ENCODE measurements at regions not wholly inside any gene's neighbourhood (a gene's known extent, or its start where the extent isn't known, plus 50 kb on each side); places are given as distances from the start of the nearest gene placed in this dataset.

- no peak overlapping the region for H3K4me3 ChIP-seq
- H3K36me3 ChIP-seq, result no peaks in the 10 kb centered on the region
- H3K4me1 ChIP-seq, result no peaks in the 10 kb centered on the region
- no peak overlapping the region for H3K27ac ChIP-seq
- no peak for TF ChIP-seq CTCF (IDR thresholded peaks at IDR 0.05)
- no peaks in the 10 kb centered on the region for H3K9me3 ChIP-seq
- no peaks in the 10 kb centered on the region for H3K27me3 ChIP-seq
- DNase-seq (ENCODE audit: low spot score), result no peak
Measured at GRCh38 chr7:84704380-84704779, 482.5 kb downstream of the SEMA3D start.

- H3K27ac ChIP-seq, result no peak overlapping the region
Measured at GRCh38 chr7:84701524-84702306, 485.1 kb downstream of the SEMA3D start.

GRCh38 chr7:84700563-84701370, 486.1 kb downstream of the SEMA3D start:
- no peaks in the 10 kb centered on the region for H3K27me3 ChIP-seq
- TF ChIP-seq CTCF (IDR thresholded peaks at IDR 0.05), result no peak
- H3K36me3 ChIP-seq, result no peaks in the 10 kb centered on the region
- DNase-seq (ENCODE audit: low spot score), result no peak
- H3K4me1 ChIP-seq, result no peaks in the 10 kb centered on the region
- H3K27ac ChIP-seq, result no peak overlapping the region
- H3K4me3 ChIP-seq, result no peak overlapping the region
- H3K9me3 ChIP-seq, result no peaks in the 10 kb centered on the region

More at GRCh38 chr7:84701524-84702306, 485.1 kb downstream of the SEMA3D start:
- Histone ChIP-seq H3K36me3 (no peaks in the 10 kb centered on the region), H3K27me3 (no peaks in the 10 kb centered on the region), H3K4me1 (no peaks in the 10 kb centered on the region), H3K4me3 (no peak overlapping the region), H3K9me3 (no peaks in the 10 kb centered on the region)
- TF ChIP-seq CTCF (IDR thresholded peaks at IDR 0.05), result no peak
- DNase-seq (ENCODE audit: low spot score), result no peak

- Histone ChIP-seq H3K27me3 (no peaks in the 10 kb centered on the region), H3K4me3 (no peak overlapping the region)
Measured at GRCh38 chr7:84697506-84697905, 489.4 kb downstream of the SEMA3D start.

GRCh38 chr7:84693483-84693882, 493.4 kb downstream of the SEMA3D start:
- TF ChIP-seq CTCF (IDR thresholded peaks at IDR 0.05), result no peak
- Histone ChIP-seq H3K27me3 (no peaks in the 10 kb centered on the region), H3K9me3 (no peaks in the 10 kb centered on the region)

More at GRCh38 chr7:84697506-84697905, 489.4 kb downstream of the SEMA3D start:
- Histone ChIP-seq H3K27ac (no peak overlapping the region), H3K4me1 (no peaks in the 10 kb centered on the region), H3K36me3 (no peaks in the 10 kb centered on the region), H3K9me3 (no peaks in the 10 kb centered on the region)
- no peak for DNase-seq (ENCODE audit: low spot score)
- no peak for TF ChIP-seq CTCF (IDR thresholded peaks at IDR 0.05)

More at GRCh38 chr7:84693483-84693882, 493.4 kb downstream of the SEMA3D start:
- no peak overlapping the region for H3K4me3 ChIP-seq
- no peak overlapping the region for H3K27ac ChIP-seq
- no peaks in the 10 kb centered on the region for H3K4me1 ChIP-seq
- DNase-seq (ENCODE audit: low spot score), result no peak
- no peaks in the 10 kb centered on the region for H3K36me3 ChIP-seq

All from right atrium auricular region (tissue), 2 donors.